ENCODE measurements at regions not wholly inside any gene's neighbourhood (a gene's known extent, or its start where the extent isn't known, plus 50 kb on each side); places are given as distances from the start of the nearest gene placed in this dataset.

DNA sequence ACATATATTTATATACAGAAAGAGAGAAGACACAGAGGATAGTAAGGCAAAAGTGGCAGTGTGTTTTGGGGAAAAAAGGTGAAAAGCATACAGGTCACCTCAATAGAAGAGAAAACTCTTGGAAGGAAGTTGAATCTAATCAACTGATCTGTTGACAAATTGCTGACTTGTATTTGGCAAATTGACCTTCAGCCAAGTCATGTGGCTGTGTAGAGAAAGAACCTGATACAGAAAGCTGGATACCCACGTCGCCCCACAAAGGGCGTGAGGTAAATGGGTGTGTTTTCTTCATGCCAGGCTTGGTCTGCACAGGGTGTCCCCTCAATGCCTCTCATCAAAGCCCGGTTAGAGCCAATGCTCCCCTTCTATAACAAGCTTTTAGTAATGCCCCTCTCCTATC, 230.0 kb upstream of the KLHL29 start:
- TF ChIP-seq POLR2A (IDR thresholded peaks at IDR 0.05) = no peak
- TF ChIP-seq, protein P1, sequence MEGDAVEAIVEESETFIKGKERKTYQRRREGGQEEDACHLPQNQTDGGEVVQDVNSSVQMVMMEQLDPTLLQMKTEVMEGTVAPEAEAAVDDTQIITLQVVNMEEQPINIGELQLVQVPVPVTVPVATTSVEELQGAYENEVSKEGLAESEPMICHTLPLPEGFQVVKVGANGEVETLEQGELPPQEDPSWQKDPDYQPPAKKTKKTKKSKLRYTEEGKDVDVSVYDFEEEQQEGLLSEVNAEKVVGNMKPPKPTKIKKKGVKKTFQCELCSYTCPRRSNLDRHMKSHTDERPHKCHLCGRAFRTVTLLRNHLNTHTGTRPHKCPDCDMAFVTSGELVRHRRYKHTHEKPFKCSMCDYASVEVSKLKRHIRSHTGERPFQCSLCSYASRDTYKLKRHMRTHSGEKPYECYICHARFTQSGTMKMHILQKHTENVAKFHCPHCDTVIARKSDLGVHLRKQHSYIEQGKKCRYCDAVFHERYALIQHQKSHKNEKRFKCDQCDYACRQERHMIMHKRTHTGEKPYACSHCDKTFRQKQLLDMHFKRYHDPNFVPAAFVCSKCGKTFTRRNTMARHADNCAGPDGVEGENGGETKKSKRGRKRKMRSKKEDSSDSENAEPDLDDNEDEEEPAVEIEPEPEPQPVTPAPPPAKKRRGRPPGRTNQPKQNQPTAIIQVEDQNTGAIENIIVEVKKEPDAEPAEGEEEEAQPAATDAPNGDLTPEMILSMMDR (IDR thresholded peaks at IDR 0.05) = no peak

All from testis (tissue), 2 donors.